Naive thymus-derived CD8-positive, alpha-beta T cell (primary cell): ENCODE measurements at regions not wholly inside any gene's neighbourhood (a gene's known extent, or its start where the extent isn't known, plus 50 kb on each side); places are given as distances from the start of the nearest gene placed in this dataset.
"Not testable (repeated sequence)": the region's sequence is repeated elsewhere in the genome, so short reads cannot be mapped to it uniquely, and the experiment has no call there.

Experiments used
- ATAC-seq, 2 donors: fragments of 150-1000 bp; cut with Tn5 transposase in 1 of 2; sonication (Bioruptor Pico), chemical (Tn5 transposase) in 1 of 2; 1 replicate in 1 of 2; 2 replicates in 1 of 2; pipeline ENCODE4 v1.10.0; 2021; ENCODE audit warnings: mild to moderate bottlenecking in 2 of 2, moderate library complexity in 2 of 2
- POLR2A ChIA-PET: fragments of 350-600 bp; sonication (Branson Sonifier 250); formaldehyde crosslinking; loops from one replicate; lab custom pipeline; 2021; ENCODE audit warnings: antibody characterized with exemption; lab: Charles Lee
- DNase-seq, 10 donors: peaks; one replicate each; pipeline versions ENCODE4 v3.0.0 to v3.0.0-alpha.2; 2020 to 2022
- H3K27ac Mint-ChIP-seq, 10 donors: one replicate each; pipeline ENCODE4 v1.8.0; 2020 to 2022; ENCODE audit warnings: mild to moderate bottlenecking in 10 of 10, mixed read lengths in 10 of 10, moderate library complexity in 4 of 10, inconsistent platforms in 1 of 10
- H3K27me3 Mint-ChIP-seq, 5 donors: one replicate each; pipeline ENCODE4 v1.8.0; 2021 to 2022; ENCODE audit warnings: mixed read lengths in 5 of 5
- H3K36me3 Mint-ChIP-seq, 3 donors: one replicate each; pipeline ENCODE4 v1.8.0; 2020 to 2022; ENCODE audit warnings: mixed read lengths in 3 of 3, mild to moderate bottlenecking in 2 of 3, inconsistent platforms in 1 of 3
- H3K4me1 Mint-ChIP-seq, 4 donors: one replicate each; pipeline ENCODE4 v1.8.0; 2021 to 2022; ENCODE audit warnings: mixed read lengths in 4 of 4
- H3K4me3 Mint-ChIP-seq, 10 donors: one replicate each; pipeline ENCODE4 v1.8.0; 2020 to 2022; ENCODE audit warnings: mild to moderate bottlenecking in 10 of 10, mixed read lengths in 10 of 10, moderate library complexity in 6 of 10, inconsistent platforms in 1 of 10
- H3K9me3 Mint-ChIP-seq, 9 donors: one replicate each; pipeline ENCODE4 v1.8.0; 2020 to 2022; ENCODE audit warnings: mixed read lengths in 9 of 9, mild to moderate bottlenecking in 3 of 9, inconsistent platforms in 1 of 9, moderate library complexity in 1 of 9

- no peak for ATAC-seq
- Mint-ChIP-seq H3K36me3 (no peaks in the 10 kb centered on the region), H3K4me1 (no peaks in the 10 kb centered on the region), H3K27me3 (peaks cover 1 to 18% (median 2%) of the 10 kb centered on the region in 5 donors), H3K9me3 (peaks cover 0 to 4% (median 0%) of the 10 kb centered on the region in 9 donors), H3K27ac (no peak overlapping the region), H3K4me3 (no peak overlapping the region)
- POLR2A ChIA-PET = no interaction called here
- DNase-seq = no peak
Measured at GRCh38 chr5:171712616-171713015, 73.0 kb upstream of the SMIM23 start.

GRCh38 chr5:171713152-171713551, 72.5 kb upstream of the SMIM23 start:
- Mint-ChIP-seq H3K27ac (no peak overlapping the region), H3K27me3 (peaks cover 1 to 22% (median 2%) of the 10 kb centered on the region in 5 donors), H3K4me3 (no peak overlapping the region), H3K9me3 (peaks cover 0 to 4% (median 0%) of the 10 kb centered on the region in 9 donors), H3K36me3 (no peaks in the 10 kb centered on the region), H3K4me1 (no peaks in the 10 kb centered on the region)
- DNase-seq (no peak), ATAC-seq (no peak)
- POLR2A ChIA-PET = no interaction called here

- POLR2A ChIA-PET = no interaction called here
- Mint-ChIP-seq H3K4me3 (no peak overlapping the region), H3K9me3 (peaks cover 0 to 4% (median 0%) of the 10 kb centered on the region in 9 donors), H3K4me1 (no peaks in the 10 kb centered on the region), H3K36me3 (no peaks in the 10 kb centered on the region), H3K27ac (no peak overlapping the region), H3K27me3 (peaks cover 1 to 26% (median 3%) of the 10 kb centered on the region in 5 donors)
- ATAC-seq (no peak), DNase-seq (no peak)
Measured at GRCh38 chr5:171714261-171714660, 71.4 kb upstream of the SMIM23 start.

GRCh38 chr5:171714851-171715250, 70.8 kb upstream of the SMIM23 start:
- Mint-ChIP-seq H3K4me3 (no peak overlapping the region), H3K27me3 (peaks cover 1 to 30% (median 8%) of the 10 kb centered on the region in 5 donors), H3K36me3 (no peaks in the 10 kb centered on the region), H3K4me1 (no peaks in the 10 kb centered on the region), H3K27ac (no peak overlapping the region), H3K9me3 (peaks cover 0 to 4% (median 0%) of the 10 kb centered on the region in 9 donors)
- POLR2A ChIA-PET = no interaction called here
- ATAC-seq (no peak), DNase-seq (no peak)

GRCh38 chr5:171715551-171715950, 70.1 kb upstream of the SMIM23 start:
- DNase-seq (no peak), ATAC-seq (no peak)
- no peak overlapping the region for H3K4me3 Mint-ChIP-seq
- no peak overlapping the region for H3K27ac Mint-ChIP-seq
- no peaks in the 10 kb centered on the region for H3K4me1 Mint-ChIP-seq
- no peaks in the 10 kb centered on the region for H3K36me3 Mint-ChIP-seq
- H3K9me3 Mint-ChIP-seq = peaks cover 0 to 4% (median 0%) of the 10 kb centered on the region in 9 donors
- peaks cover 0 to 37% (median 8%) of the 10 kb centered on the region in 5 donors for H3K27me3 Mint-ChIP-seq
- POLR2A ChIA-PET = no interaction called here

GRCh38 chr5:171720086-171720485, 65.5 kb upstream of the SMIM23 start:
- Mint-ChIP-seq H3K9me3 (peaks cover 0 to 5% (median 0%) of the 10 kb centered on the region in 9 donors), H3K27me3 (peaks cover 5 to 35% (median 9%) of the 10 kb centered on the region in 5 donors), H3K27ac (no peak overlapping the region), H3K4me3 (no peak overlapping the region), H3K4me1 (peaks cover 0 to 5% (median under 1%) of the 10 kb centered on the region in 4 donors), H3K36me3 (no peaks in the 10 kb centered on the region)
- no peak for ATAC-seq
- no peak for DNase-seq
- POLR2A ChIA-PET = no interaction called here

- no peak for ATAC-seq
- Mint-ChIP-seq H3K36me3 (peaks cover 0 to 8% (median 2%) of the 10 kb centered on the region in 3 donors), H3K27ac (no peak overlapping the region), H3K4me1 (peaks cover 0 to 5% (median under 1%) of the 10 kb centered on the region in 4 donors), H3K9me3 (peaks cover 0 to 16% (median 9%) of the 10 kb centered on the region in 9 donors), H3K4me3 (no peak overlapping the region), H3K27me3 (peaks cover 7 to 37% (median 9%) of the 10 kb centered on the region in 5 donors)
- POLR2A ChIA-PET = no interaction called here
- DNase-seq = no peak
Measured at GRCh38 chr5:171721464-171721863, 64.2 kb upstream of the SMIM23 start.

- DNase-seq (no peak), ATAC-seq (no peak)
- peaks cover 0 to 5% (median under 1%) of the 10 kb centered on the region in 4 donors for H3K4me1 Mint-ChIP-seq
- H3K27ac Mint-ChIP-seq = no peak overlapping the region
- POLR2A ChIA-PET = no interaction called here
- peaks cover 12 to 45% (median 25%) of the 10 kb centered on the region in 9 donors for H3K9me3 Mint-ChIP-seq
- peaks cover 4 to 27% (median 8%) of the 10 kb centered on the region in 5 donors for H3K27me3 Mint-ChIP-seq
- no peak overlapping the region for H3K4me3 Mint-ChIP-seq
- H3K36me3 Mint-ChIP-seq = peaks cover 2 to 22% (median 14%) of the 10 kb centered on the region in 3 donors
Measured at GRCh38 chr5:171724468-171725204, 61.0 kb upstream of the SMIM23 start.

GRCh38 chr5:171725205-171725601, 60.4 kb upstream of the SMIM23 start:
- ATAC-seq = no peak
- Mint-ChIP-seq H3K4me1 (peaks cover 0 to 5% (median under 1%) of the 10 kb centered on the region in 4 donors), H3K27ac (no peak overlapping the region), H3K27me3 (peaks cover 3 to 22% (median 8%) of the 10 kb centered on the region in 5 donors), H3K9me3 (peaks cover 12 to 51% (median 31%) of the 10 kb centered on the region in 9 donors), H3K36me3 (peaks cover 2 to 25% (median 14%) of the 10 kb centered on the region in 3 donors), H3K4me3 (no peak overlapping the region)
- DNase-seq = no peak
- POLR2A ChIA-PET = no interaction called here

GRCh38 chr5:171726819-171727218, 58.8 kb upstream of the SMIM23 start:
- H3K4me1 Mint-ChIP-seq, POLR2A ChIA-PET, ATAC-seq, DNase-seq, H3K27ac Mint-ChIP-seq, H3K4me3 Mint-ChIP-seq: not testable (repeated sequence)
- Mint-ChIP-seq H3K36me3 (peaks cover 2 to 28% (median 14%) of the 10 kb centered on the region in 3 donors), H3K9me3 (peaks cover 14 to 54% (median 32%) of the 10 kb centered on the region in 9 donors), H3K27me3 (peaks cover 3 to 11% (median 6%) of the 10 kb centered on the region in 5 donors)

- peaks cover 14 to 54% (median 32%) of the 10 kb centered on the region in 9 donors for H3K9me3 Mint-ChIP-seq
- DNase-seq = no peak
- H3K4me3 Mint-ChIP-seq = no peak overlapping the region
- peaks cover 2 to 28% (median 14%) of the 10 kb centered on the region in 3 donors for H3K36me3 Mint-ChIP-seq
- POLR2A ChIA-PET = no interaction called here
- H3K27ac Mint-ChIP-seq = no peak overlapping the region
- no peak for ATAC-seq
- peaks cover 0 to 10% (median 4%) of the 10 kb centered on the region in 5 donors for H3K27me3 Mint-ChIP-seq
- no peaks in the 10 kb centered on the region for H3K4me1 Mint-ChIP-seq
Measured at GRCh38 chr5:171728686-171729085, 56.9 kb upstream of the SMIM23 start.
